Muscle of leg (tissue), 3 donors: ENCODE measurements at regions not wholly inside any gene's neighbourhood (a gene's known extent, or its start where the extent isn't known, plus 50 kb on each side); places are given as distances from the start of the nearest gene placed in this dataset.

Experiments used
- DNase-seq: peaks from one replicate; pipeline ENCODE4 v3.0.0; 2013
- H3K27ac ChIP-seq: one replicate; pipeline ENCODE4 v1.5.1; 2013; ENCODE audit warnings: mild to moderate bottlenecking, low read length, control low read depth
- H3K27me3 ChIP-seq: one replicate; pipeline ENCODE4 v1.6.1; 2013; ENCODE audit warnings: low read length; ENCODE audit not compliant: control insufficient read depth, insufficient read depth
- H3K36me3 ChIP-seq: one replicate; pipeline ENCODE4 v1.6.1; 2013; ENCODE audit warnings: low read length; ENCODE audit not compliant: control insufficient read depth, insufficient read depth
- H3K4me1 ChIP-seq: one replicate; pipeline ENCODE4 v1.6.1; 2013; ENCODE audit warnings: low read length; ENCODE audit not compliant: control insufficient read depth, insufficient read depth
- H3K4me3 ChIP-seq: one replicate; pipeline ENCODE4 v1.5.1; 2013; ENCODE audit warnings: low read length, control low read depth
- H3K9me3 ChIP-seq: replicated peaks from 2 replicates; pipeline ENCODE4 v1.6.1; 2013; ENCODE audit warnings: low read depth, low read length; ENCODE audit not compliant: control insufficient read depth
- WGBS: methylation state at CpG from one replicate; pipeline ENCODE4 v1.1.5; 2013; ENCODE audit warnings: missing lambda C conversion rate; ENCODE audit not compliant: insufficient coverage; 5-methylcytosine and 5-hydroxymethylcytosine counted together

DNA sequence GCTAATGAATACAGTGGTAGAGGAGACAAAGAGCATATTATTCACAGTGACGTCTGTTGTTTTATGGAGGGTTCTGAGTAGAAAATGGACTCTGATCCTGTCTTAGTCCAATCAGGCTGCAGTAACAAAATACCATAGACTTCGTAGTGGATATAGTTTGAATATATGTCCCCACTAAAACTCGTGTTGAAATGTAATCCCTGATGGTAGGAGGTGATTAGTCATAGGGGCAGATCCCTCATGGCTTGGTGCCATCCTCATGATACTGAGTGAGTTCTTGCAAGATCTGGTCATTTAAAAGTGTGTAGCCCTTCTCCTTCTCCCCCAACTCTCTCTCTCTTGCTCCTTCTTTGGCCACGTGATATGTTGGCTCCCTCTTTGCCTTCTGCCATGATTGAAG lies 82.5 kb downstream of the CD83 start:
- Histone ChIP-seq H3K27me3 (peaks cover 8% of the 10 kb centered on the region), H3K4me3 (no peak overlapping the region), H3K4me1 (no peaks in the 10 kb centered on the region), H3K9me3 (no peaks in the 10 kb centered on the region), H3K36me3 (no peaks in the 10 kb centered on the region), H3K27ac (no peak overlapping the region)
- WGBS = 75% methylated on average over 1 of the region's 4 CpGs
- DNase-seq = no peak

DNA sequence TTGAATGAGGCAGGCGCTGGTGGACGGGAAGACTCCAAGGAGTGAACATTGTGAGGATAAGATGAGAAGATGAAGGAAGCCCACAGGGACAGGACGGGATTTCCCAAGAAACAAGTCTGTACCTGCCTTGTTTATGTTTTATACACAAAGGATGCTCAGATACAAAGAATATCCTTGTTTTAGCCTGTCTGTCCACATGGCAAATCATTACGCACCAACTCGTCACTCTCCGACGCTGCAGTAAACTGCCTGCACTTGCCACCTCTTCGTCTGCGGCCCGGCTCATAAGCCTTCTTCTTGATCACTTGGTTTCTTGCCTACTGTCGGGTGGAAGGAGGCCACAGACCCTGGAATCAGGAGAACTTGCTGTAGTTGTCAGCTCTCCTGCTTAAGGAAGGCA lies 85.4 kb downstream of the CD83 start:
- peaks cover 5% of the 10 kb centered on the region for H3K27me3 ChIP-seq
- DNase-seq = no peak
- H3K4me3 ChIP-seq = no peak overlapping the region
- no peak overlapping the region for H3K27ac ChIP-seq
- H3K36me3 ChIP-seq = no peaks in the 10 kb centered on the region
- peaks cover 4% of the 10 kb centered on the region for H3K4me1 ChIP-seq
- 94% methylated on average over 10 of the region's 11 CpGs for WGBS
- H3K9me3 ChIP-seq = no peaks in the 10 kb centered on the region

DNA sequence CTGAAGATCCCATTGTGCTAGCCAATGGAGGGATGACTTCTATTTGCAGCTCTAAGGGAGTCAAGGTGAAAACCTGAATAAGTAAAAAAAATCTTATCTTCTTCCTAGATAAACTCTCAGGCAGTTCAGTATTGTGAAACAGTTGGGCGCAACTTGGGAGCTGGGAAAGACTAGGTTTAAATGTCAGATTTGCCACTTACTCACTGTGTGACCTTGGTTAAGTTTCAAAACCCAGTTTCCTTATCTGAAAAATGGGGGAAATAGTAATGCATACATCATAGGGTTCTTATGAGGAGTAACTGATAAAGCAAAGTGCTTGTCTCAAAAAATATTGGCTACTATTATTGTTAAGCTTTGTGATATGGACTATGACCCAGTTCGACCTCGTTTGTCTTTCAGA lies 88.8 kb downstream of the CD83 start:
- Histone ChIP-seq H3K27me3 (peaks cover 5% of the 10 kb centered on the region), H3K4me3 (no peak overlapping the region), H3K36me3 (no peaks in the 10 kb centered on the region), H3K27ac (no peak overlapping the region), H3K9me3 (no peaks in the 10 kb centered on the region), H3K4me1 (peaks cover 16% of the 10 kb centered on the region)
- DNase-seq = no peak
- no CpG with 5 or more reads among the region's 3 CpGs for WGBS

DNA sequence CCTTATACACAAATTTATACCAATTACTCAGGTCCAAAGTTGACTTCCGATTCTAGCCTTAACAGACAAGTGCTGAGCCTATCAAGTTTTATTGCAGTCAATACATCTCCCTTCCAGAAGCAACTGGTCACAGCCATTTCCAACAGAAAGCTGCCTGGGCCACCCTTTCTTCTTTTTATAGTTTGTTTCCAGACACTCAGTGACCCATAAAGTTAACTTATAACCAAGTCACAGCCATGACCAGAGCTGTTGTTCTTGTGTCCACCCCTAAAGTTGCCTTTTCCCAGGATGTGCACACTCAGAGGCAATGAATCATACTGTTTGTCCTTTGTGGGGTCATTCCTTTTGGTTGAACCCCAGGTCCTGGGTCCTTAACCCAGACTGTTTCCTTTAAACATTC lies 89.9 kb downstream of the CD83 start:
- H3K27ac ChIP-seq = no peak overlapping the region
- H3K27me3 ChIP-seq = peaks cover 7% of the 10 kb centered on the region
- no peak for DNase-seq
- no peak overlapping the region for H3K4me3 ChIP-seq
- H3K4me1 ChIP-seq = peaks cover 26% of the 10 kb centered on the region
- no peaks in the 10 kb centered on the region for H3K9me3 ChIP-seq
- 67% methylated on average over 1 of the region's 1 CpG for WGBS
- no peaks in the 10 kb centered on the region for H3K36me3 ChIP-seq

DNA sequence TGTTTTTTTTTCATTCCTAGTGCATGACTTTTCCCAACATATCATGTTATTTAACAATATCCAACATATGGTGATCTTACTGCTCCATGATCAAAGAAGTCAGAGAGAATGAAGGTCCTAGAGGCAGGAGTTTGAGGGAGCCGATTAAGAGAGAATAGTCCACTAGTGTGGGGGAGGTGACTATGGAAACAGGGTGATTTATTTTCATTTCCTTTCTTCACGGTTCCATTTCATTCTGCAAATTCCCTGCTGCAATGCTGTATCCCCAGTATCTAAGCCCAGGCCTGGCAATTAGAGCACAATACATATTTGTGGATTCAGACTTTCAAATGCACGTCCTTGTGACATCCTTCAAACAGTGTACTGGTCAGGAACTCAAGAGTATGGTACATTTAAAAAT lies 91.4 kb downstream of the CD83 start:
- no CpG with 5 or more reads among the region's 3 CpGs for WGBS
- no peaks in the 10 kb centered on the region for H3K9me3 ChIP-seq
- H3K27me3 ChIP-seq = peaks cover 8% of the 10 kb centered on the region
- H3K4me1 ChIP-seq = peaks cover 29% of the 10 kb centered on the region
- no peak overlapping the region for H3K27ac ChIP-seq
- no peak for DNase-seq
- H3K4me3 ChIP-seq = no peak overlapping the region
- no peaks in the 10 kb centered on the region for H3K36me3 ChIP-seq

DNA sequence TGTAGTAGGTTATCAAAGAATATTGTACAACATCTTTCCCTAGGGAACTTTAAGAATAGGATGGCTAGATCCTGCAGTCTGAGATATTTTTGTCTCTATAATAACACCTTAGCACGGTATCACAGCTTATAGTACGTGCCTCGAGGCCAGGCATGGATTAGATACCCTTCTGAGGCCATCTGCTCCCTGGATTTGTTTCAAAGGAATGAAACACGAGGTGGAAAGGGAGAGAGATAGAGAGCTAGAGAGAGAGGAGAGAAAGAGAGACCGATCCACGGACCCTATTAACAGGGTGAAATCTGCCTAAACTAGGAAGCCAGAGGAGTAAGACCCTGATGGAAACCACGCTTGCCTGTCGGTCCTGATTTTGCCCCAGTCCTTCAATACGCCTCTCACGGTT lies 92.5 kb downstream of the CD83 start:
- no peak for DNase-seq
- 37% methylated on average over 3 of the region's 10 CpGs for WGBS
- Histone ChIP-seq H3K4me1 (peaks cover 29% of the 10 kb centered on the region), H3K36me3 (no peaks in the 10 kb centered on the region), H3K27me3 (peaks cover 8% of the 10 kb centered on the region), H3K9me3 (no peaks in the 10 kb centered on the region), H3K27ac (peak overlapping the region; percentile 88), H3K4me3 (no peak overlapping the region)

DNA sequence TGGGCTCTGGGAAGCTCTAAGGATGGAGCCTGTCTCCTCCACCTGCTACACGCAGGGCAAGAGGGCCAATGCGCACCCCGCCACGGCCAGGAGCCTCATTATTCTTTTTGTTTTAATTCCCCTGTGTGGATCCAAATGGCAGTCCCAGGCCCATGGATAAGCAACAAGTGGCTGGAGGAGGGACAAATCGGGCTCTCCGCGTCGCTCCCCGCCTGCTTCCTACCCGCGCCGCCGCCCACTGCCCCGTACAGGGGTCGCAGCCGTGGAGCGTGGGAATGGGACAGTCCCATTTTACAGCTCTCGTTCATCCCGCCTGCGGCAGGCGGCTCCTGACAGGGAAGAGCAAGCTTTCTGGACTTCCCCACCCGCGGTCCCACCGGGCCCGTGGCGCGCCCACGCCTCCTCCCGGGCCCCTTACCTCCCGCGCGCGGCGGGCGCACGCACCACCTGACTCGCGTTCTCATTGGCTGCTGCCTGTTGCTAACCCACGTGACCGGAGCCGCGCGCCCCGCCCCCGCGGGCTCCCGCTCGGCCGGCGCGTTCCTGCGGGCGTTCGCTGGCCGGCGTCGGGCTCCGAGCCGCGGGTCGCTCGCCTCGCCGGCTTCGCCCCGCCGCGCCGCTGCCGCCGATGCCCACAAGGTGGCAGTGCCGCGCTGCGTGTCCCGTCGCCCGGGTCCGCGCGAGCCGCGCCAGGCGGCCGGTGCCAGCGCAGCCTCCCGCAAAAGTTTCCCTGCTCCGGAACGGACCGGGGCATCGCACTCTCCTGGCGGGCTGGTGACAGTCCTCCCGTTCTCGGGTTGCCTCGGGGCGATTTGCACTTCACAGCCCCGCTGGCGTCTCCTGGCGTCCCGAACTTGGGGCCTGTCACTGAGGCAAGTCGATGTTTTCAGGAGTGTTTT lies 93.3 kb downstream of the CD83 start:
- H3K36me3 ChIP-seq = no peaks in the 10 kb centered on the region
- DNase-seq = peak; percentile 97
- no peaks in the 10 kb centered on the region for H3K9me3 ChIP-seq
- peak overlapping the region; percentile 82 for H3K4me3 ChIP-seq
- H3K4me1 ChIP-seq = peaks cover 29% of the 10 kb centered on the region
- H3K27me3 ChIP-seq = peaks cover 8% of the 10 kb centered on the region
- WGBS = 1% methylated on average over 90 of the region's 100 CpGs
- H3K27ac ChIP-seq = peak overlapping the region; percentile 88

DNA sequence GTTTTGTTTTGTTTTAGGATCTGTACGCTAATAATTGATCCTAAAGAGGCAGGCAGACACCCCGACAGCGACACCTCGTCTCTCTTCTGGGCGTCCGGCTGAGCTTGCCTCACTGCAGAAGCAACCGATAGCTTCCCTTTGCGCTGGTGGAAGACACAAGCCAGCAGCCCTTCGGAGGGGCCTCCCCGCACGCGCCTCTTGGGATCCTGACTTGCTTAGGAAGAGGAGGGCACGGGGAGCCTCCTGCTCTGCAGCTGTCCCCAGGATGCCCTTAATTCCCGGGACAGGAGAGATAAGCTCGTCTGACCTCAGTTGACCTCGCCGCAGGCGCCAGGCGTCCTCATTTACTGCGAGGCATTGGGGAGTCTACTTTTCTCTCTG lies 94.0 kb downstream of the CD83 start:
- Histone ChIP-seq H3K9me3 (no peaks in the 10 kb centered on the region), H3K27me3 (peaks cover 8% of the 10 kb centered on the region), H3K4me1 (peaks cover 26% of the 10 kb centered on the region), H3K4me3 (peak overlapping the region; percentile 64), H3K36me3 (no peaks in the 10 kb centered on the region), H3K27ac (peak overlapping the region; percentile 70)
- 6% methylated on average over 19 of the region's 20 CpGs for WGBS
- peak; percentile 75 for DNase-seq

DNA sequence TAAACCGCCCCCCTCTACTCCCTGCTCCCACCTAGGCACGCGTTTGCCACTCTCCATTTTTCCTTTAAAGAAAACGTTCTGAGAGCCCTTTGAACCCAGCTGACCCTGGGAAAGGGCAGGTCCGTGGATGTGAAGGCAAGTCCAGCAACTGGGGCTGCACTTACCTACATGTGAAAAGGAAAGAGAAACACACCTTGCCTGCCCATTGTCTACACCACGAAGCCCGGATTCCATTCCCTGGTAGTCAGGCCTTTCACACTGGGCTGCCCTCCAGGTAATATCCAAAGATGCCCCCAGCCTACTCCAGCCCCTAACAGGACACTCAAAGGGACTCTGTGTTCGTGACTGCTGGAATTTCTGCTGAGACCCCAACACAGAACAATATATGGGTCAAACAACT lies 94.4 kb downstream of the CD83 start:
- no peak overlapping the region for H3K27ac ChIP-seq
- WGBS = 48% methylated on average over 6 of the region's 8 CpGs
- H3K27me3 ChIP-seq = peaks cover 8% of the 10 kb centered on the region
- no peaks in the 10 kb centered on the region for H3K9me3 ChIP-seq
- no peaks in the 10 kb centered on the region for H3K36me3 ChIP-seq
- peak overlapping the region; percentile 64 for H3K4me3 ChIP-seq
- peaks cover 26% of the 10 kb centered on the region for H3K4me1 ChIP-seq
- no peak for DNase-seq

DNA sequence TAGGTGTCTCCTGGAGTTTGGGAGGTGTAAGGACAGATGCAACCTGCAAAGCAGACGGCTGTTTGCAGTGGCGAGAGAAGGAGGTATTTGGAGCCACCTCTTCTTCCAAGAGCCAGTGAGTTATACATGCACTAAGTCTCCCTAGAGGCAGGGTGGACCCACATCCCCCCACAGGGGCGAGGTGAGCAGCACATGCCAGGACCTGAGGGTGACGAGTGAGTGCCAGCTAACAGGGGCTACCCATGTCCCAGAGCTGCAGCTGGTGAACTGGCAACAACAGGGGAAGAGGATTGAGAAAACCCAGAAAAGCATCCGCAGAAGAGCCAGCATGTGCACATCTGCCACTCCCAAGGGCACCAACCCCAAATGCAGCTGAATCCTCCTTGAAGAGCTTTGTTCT lies 95.1 kb downstream of the CD83 start:
- Histone ChIP-seq H3K4me1 (peaks cover 26% of the 10 kb centered on the region), H3K9me3 (no peaks in the 10 kb centered on the region), H3K4me3 (no peak overlapping the region), H3K36me3 (no peaks in the 10 kb centered on the region), H3K27me3 (peaks cover 8% of the 10 kb centered on the region), H3K27ac (no peak overlapping the region)
- no peak for DNase-seq
- WGBS = 80% methylated on average over 5 of the region's 5 CpGs
